HepG2 (cell line): ENCODE measurements at regions not wholly inside any gene's neighbourhood (a gene's known extent, or its start where the extent isn't known, plus 50 kb on each side); places are given as distances from the start of the nearest gene placed in this dataset.

Source experiments
- KAT7 ChIP-seq: IDR thresholded peaks from 2 replicates; pipeline ENCODE4 v1.6.1; 2018; ENCODE audit warnings: borderline replicate concordance, missing compliant biosample characterization
- RARA ChIP-seq: IDR thresholded peaks from 2 replicates; pipeline ENCODE4 v1.6.1; 2016; ENCODE audit warnings: missing genetic modification reagents, missing compliant biosample characterization
- ZFP37 ChIP-seq: sonication (generic); formaldehyde crosslinking; IDR thresholded peaks from 2 replicates; pipeline ENCODE4 v1.4.0; 2020; ENCODE audit warnings: missing genetic modification reagents, borderline replicate concordance
- ZNF253 ChIP-seq: sonication (generic); formaldehyde crosslinking; IDR thresholded peaks from 2 replicates; pipeline ENCODE4 v1.8.0; 2022; ENCODE audit warnings: mild to moderate bottlenecking, missing genetic modification reagents, borderline replicate concordance
- ZNF33A ChIP-seq: sonication (generic); formaldehyde crosslinking; IDR thresholded peaks from 2 replicates; pipeline ENCODE4 v1.5.1; 2020; ENCODE audit warnings: missing genetic modification reagents, mild to moderate bottlenecking, moderate library complexity, borderline replicate concordance
- ZNF563 ChIP-seq: sonication (generic); formaldehyde crosslinking; IDR thresholded peaks from 2 replicates; pipeline ENCODE4 v1.8.0; 2022; ENCODE audit warnings: mild to moderate bottlenecking, moderate library complexity, missing genetic modification reagents
- ZNF629 ChIP-seq: sonication (generic); formaldehyde crosslinking; conservative IDR thresholded peaks from 2 replicates; pipeline ENCODE4 v1.5.0; 2020; ENCODE audit warnings: missing genetic modification reagents
- TF ChIP-seq, protein P1 (sequence below): sonication (generic); formaldehyde crosslinking; IDR thresholded peaks from 2 replicates; pipeline ENCODE4 v1.5.0; 2020; ENCODE audit warnings: mild to moderate bottlenecking, missing genetic modification reagents, borderline replicate concordance
- TF ChIP-seq, protein P2 (sequence below): IDR thresholded peaks from 2 replicates; pipeline ENCODE4 v1.6.1; 2016; ENCODE audit warnings: missing compliant biosample characterization, missing genetic modification reagents, borderline replicate concordance
- TF ChIP-seq, protein P3 (sequence below): sonication (generic); formaldehyde crosslinking; IDR thresholded peaks from 2 replicates; pipeline ENCODE4 v1.4.0; 2020; ENCODE audit warnings: missing genetic modification reagents

DNA sequence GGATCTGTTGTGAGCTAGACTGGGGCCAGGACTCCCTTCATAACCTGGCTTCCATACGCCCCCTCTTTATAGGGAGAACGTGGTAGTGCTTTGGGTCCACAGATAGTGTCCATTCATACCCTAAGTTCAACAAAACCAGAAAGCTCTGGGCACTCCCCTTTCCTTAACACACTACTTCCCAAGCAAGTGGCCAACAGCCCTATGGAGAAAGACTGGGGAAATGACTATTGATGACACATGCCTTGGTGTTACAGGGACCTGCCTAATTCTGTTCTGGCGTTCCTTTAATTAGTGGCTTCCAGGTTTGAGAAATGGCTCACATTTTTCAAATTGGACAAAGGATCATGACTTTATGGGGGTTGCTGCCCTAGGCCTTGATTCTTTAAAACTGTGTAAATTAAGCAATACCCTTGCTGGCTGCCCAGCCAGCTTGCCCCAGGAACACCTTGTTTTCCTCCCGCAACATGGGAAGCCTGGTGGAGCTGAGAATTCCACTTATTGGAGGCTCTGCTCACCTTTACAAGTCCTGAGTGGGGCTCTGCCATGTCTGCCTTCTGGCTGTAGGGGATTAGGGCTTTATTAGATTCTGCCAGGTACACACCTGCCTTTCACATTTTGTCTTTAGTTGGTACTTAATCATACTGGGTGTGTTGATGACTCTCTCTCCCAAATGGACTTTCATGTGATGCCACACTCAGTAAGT, 61.1 kb downstream of the RGS12 start (continued):
- TF ChIP-seq, protein P1, sequence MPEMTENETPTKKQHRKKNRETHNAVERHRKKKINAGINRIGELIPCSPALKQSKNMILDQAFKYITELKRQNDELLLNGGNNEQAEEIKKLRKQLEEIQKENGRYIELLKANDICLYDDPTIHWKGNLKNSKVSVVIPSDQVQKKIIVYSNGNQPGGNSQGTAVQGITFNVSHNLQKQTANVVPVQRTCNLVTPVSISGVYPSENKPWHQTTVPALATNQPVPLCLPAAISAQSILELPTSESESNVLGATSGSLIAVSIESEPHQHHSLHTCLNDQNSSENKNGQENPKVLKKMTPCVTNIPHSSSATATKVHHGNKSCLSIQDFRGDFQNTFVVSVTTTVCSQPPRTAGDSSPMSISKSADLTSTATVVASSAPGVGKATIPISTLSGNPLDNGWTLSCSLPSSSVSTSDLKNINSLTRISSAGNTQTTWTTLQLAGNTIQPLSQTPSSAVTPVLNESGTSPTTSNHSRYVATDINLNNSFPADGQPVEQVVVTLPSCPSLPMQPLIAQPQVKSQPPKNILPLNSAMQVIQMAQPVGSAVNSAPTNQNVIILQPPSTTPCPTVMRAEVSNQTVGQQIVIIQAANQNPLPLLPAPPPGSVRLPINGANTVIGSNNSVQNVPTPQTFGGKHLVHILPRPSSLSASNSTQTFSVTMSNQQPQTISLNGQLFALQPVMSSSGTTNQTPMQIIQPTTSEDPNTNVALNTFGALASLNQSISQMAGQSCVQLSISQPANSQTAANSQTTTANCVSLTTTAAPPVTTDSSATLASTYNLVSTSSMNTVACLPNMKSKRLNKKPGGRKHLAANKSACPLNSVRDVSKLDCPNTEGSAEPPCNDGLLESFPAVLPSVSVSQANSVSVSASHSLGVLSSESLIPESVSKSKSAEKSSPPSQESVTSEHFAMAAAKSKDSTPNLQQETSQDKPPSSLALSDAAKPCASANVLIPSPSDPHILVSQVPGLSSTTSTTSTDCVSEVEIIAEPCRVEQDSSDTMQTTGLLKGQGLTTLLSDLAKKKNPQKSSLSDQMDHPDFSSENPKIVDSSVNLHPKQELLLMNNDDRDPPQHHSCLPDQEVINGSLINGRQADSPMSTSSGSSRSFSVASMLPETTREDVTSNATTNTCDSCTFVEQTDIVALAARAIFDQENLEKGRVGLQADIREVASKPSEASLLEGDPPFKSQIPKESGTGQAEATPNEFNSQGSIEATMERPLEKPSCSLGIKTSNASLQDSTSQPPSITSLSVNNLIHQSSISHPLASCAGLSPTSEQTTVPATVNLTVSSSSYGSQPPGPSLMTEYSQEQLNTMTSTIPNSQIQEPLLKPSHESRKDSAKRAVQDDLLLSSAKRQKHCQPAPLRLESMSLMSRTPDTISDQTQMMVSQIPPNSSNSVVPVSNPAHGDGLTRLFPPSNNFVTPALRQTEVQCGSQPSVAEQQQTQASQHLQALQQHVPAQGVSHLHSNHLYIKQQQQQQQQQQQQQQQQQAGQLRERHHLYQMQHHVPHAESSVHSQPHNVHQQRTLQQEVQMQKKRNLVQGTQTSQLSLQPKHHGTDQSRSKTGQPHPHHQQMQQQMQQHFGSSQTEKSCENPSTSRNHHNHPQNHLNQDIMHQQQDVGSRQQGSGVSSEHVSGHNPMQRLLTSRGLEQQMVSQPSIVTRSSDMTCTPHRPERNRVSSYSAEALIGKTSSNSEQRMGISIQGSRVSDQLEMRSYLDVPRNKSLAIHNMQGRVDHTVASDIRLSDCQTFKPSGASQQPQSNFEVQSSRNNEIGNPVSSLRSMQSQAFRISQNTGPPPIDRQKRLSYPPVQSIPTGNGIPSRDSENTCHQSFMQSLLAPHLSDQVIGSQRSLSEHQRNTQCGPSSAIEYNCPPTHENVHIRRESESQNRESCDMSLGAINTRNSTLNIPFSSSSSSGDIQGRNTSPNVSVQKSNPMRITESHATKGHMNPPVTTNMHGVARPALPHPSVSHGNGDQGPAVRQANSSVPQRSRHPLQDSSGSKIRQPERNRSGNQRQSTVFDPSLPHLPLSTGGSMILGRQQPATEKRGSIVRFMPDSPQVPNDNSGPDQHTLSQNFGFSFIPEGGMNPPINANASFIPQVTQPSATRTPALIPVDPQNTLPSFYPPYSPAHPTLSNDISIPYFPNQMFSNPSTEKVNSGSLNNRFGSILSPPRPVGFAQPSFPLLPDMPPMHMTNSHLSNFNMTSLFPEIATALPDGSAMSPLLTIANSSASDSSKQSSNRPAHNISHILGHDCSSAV (CRISPR knock-in tag): no peak
- TF ChIP-seq ZNF33A (0 out of 2 replicates have a peak, but pooled peaks have one; percentile 72), ZNF629 (CRISPR knock-in tag) (0 out of 2 replicates have a peak, but pooled peaks have one; percentile 8), ZNF563 (CRISPR knock-in tag) (no peak), RARA (CRISPR knock-in tag) (no peak), KAT7 (CRISPR knock-in tag) (0 out of 2 replicates have a peak, but pooled peaks have one; percentile 1), ZFP37 (CRISPR knock-in tag) (no peak), ZNF253 (CRISPR knock-in tag) (no peak)
- TF ChIP-seq, protein P2, sequence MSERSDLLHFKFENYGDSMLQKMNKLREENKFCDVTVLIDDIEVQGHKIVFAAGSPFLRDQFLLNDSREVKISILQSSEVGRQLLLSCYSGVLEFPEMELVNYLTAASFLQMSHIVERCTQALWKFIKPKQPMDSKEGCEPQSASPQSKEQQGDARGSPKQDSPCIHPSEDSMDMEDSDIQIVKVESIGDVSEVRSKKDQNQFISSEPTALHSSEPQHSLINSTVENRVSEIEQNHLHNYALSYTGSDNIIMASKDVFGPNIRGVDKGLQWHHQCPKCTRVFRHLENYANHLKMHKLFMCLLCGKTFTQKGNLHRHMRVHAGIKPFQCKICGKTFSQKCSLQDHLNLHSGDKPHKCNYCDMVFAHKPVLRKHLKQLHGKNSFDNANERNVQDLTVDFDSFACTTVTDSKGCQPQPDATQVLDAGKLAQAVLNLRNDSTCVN (CRISPR knock-in tag): no peak
- TF ChIP-seq, protein P3, sequence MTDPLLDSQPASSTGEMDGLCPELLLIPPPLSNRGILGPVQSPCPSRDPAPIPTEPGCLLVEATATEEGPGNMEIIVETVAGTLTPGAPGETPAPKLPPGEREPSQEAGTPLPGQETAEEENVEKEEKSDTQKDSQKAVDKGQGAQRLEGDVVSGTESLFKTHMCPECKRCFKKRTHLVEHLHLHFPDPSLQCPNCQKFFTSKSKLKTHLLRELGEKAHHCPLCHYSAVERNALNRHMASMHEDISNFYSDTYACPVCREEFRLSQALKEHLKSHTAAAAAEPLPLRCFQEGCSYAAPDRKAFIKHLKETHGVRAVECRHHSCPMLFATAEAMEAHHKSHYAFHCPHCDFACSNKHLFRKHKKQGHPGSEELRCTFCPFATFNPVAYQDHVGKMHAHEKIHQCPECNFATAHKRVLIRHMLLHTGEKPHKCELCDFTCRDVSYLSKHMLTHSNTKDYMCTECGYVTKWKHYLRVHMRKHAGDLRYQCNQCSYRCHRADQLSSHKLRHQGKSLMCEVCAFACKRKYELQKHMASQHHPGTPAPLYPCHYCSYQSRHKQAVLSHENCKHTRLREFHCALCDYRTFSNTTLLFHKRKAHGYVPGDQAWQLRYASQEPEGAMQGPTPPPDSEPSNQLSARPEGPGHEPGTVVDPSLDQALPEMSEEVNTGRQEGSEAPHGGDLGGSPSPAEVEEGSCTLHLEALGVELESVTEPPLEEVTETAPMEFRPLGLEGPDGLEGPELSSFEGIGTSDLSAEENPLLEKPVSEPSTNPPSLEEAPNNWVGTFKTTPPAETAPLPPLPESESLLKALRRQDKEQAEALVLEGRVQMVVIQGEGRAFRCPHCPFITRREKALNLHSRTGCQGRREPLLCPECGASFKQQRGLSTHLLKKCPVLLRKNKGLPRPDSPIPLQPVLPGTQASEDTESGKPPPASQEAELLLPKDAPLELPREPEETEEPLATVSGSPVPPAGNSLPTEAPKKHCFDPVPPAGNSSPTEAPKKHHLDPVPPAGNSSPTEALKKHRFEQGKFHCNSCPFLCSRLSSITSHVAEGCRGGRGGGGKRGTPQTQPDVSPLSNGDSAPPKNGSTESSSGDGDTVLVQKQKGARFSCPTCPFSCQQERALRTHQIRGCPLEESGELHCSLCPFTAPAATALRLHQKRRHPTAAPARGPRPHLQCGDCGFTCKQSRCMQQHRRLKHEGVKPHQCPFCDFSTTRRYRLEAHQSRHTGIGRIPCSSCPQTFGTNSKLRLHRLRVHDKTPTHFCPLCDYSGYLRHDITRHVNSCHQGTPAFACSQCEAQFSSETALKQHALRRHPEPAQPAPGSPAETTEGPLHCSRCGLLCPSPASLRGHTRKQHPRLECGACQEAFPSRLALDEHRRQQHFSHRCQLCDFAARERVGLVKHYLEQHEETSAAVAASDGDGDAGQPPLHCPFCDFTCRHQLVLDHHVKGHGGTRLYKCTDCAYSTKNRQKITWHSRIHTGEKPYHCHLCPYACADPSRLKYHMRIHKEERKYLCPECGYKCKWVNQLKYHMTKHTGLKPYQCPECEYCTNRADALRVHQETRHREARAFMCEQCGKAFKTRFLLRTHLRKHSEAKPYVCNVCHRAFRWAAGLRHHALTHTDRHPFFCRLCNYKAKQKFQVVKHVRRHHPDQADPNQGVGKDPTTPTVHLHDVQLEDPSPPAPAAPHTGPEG (CRISPR knock-in tag): 0 out of 2 replicates have a peak, but pooled peaks have one; percentile 24
- TF ChIP-seq, all 625 proteins: peak for 26
